ENCODE measurements at regions not wholly inside any gene's neighbourhood (a gene's known extent, or its start where the extent isn't known, plus 50 kb on each side); places are given as distances from the start of the nearest gene placed in this dataset.

GRCh38 chr11:103696123-103696522 lies 340.3 kb upstream of the DDI1 start:
- TF ChIP-seq CTCF (IDR thresholded peaks at IDR 0.05; ENCODE audit: poor library complexity) = no peak
- no peak for TF ChIP-seq EZH2 (IDR thresholded peaks at IDR 0.05; ENCODE audit: borderline replicate concordance)
